HG03097 (cell line): ENCODE measurements at regions not wholly inside any gene's neighbourhood (a gene's known extent, or its start where the extent isn't known, plus 50 kb on each side); places are given as distances from the start of the nearest gene placed in this dataset.

Experiments
- ATAC-seq: cut with Tn5 transposase; IDR thresholded peaks from one replicate; pipeline ENCODE4 v1.9.1; 2021; ENCODE audit not compliant: unreplicated experiment, low FRiP score

- ATAC-seq, result no peak
Observed at GRCh38 chr1:79374397-79374796, 367.9 kb upstream of the ADGRL4 start.

- ATAC-seq, result no peak
Observed at GRCh38 chr1:79373481-79374125, 367.1 kb upstream of the ADGRL4 start.

- no peak for ATAC-seq
Observed at GRCh38 chr1:79371802-79372201, 365.3 kb upstream of the ADGRL4 start.

GRCh38 chr1:79369091-79369490, 362.6 kb upstream of the ADGRL4 start:
- ATAC-seq, result no peak

GRCh38 chr1:79364896-79365295, 358.4 kb upstream of the ADGRL4 start:
- ATAC-seq, result no peak

GRCh38 chr1:79363430-79363829, 356.9 kb upstream of the ADGRL4 start:
- no peak for ATAC-seq

- no peak for ATAC-seq
Observed at GRCh38 chr1:79362470-79362869, 355.9 kb upstream of the ADGRL4 start.

- ATAC-seq, result no peak
Observed at GRCh38 chr1:79355090-79355489, 348.6 kb upstream of the ADGRL4 start.

- ATAC-seq, result no peak
Observed at GRCh38 chr1:79353224-79353623, 346.7 kb upstream of the ADGRL4 start.

- no peak for ATAC-seq
Observed at GRCh38 chr1:79326875-79327274, 320.3 kb upstream of the ADGRL4 start.

GRCh38 chr1:79325705-79326104, 319.2 kb upstream of the ADGRL4 start:
- ATAC-seq, result no peak

GRCh38 chr1:79325126-79325525, 318.6 kb upstream of the ADGRL4 start:
- no peak for ATAC-seq

- no peak for ATAC-seq
Observed at GRCh38 chr1:79323239-79324025, 316.9 kb upstream of the ADGRL4 start.

GRCh38 chr1:79322511-79323027, 316.0 kb upstream of the ADGRL4 start:
- no peak for ATAC-seq

- ATAC-seq, result no peak
Observed at GRCh38 chr1:79312438-79312837, 305.9 kb upstream of the ADGRL4 start.

- no peak for ATAC-seq
Observed at GRCh38 chr1:79310609-79311008, 304.1 kb upstream of the ADGRL4 start.

GRCh38 chr1:79304131-79304530, 297.6 kb upstream of the ADGRL4 start:
- ATAC-seq, result no peak

- ATAC-seq, result no peak
Observed at GRCh38 chr1:79303040-79303439, 296.5 kb upstream of the ADGRL4 start.

- no peak for ATAC-seq
Observed at GRCh38 chr1:79302380-79302930, 295.9 kb upstream of the ADGRL4 start.

GRCh38 chr1:79295967-79296366, 289.4 kb upstream of the ADGRL4 start:
- ATAC-seq, result no peak

GRCh38 chr1:79293611-79294010, 287.1 kb upstream of the ADGRL4 start:
- ATAC-seq, result no peak
